H1 (cell line): ENCODE measurements at regions not wholly inside any gene's neighbourhood (a gene's known extent, or its start where the extent isn't known, plus 50 kb on each side); places are given as distances from the start of the nearest gene placed in this dataset.

Experiments
- BRCA1 ChIP-seq: IDR thresholded peaks from 2 replicates; pipeline ENCODE4 v1.6.1; 2012; ENCODE audit warnings: low read depth, low read length, improper control_type of control experiment
- CBX8 ChIP-seq: fragments of 300-800, 300-1000 bp; sonication (generic); IDR thresholded peaks from 2 replicates; pipeline ENCODE4 v1.7.1; 2016; ENCODE audit warnings: low read depth, low read length, borderline replicate concordance
- CEBPB ChIP-seq: IDR thresholded peaks from 2 replicates; pipeline ENCODE4 v1.6.1; 2012; ENCODE audit warnings: low read depth, low read length
- CHD7 ChIP-seq: fragments of 300-600 bp; sonication (generic); IDR thresholded peaks from 2 replicates; pipeline ENCODE4 v1.7.1; 2012; ENCODE audit warnings: low read length, moderate library complexity, mild to moderate bottlenecking, inconsistent platforms; ENCODE audit not compliant: insufficient replicate concordance
- CREB1 ChIP-seq: IDR thresholded peaks from 2 replicates; pipeline ENCODE4 v1.6.1; 2012; ENCODE audit warnings: inconsistent platforms
- EZH2 ChIP-seq: fragments of 200-600 bp; sonication (generic); IDR thresholded peaks from 2 replicates; pipeline ENCODE4 v1.7.1; 2012; ENCODE audit warnings: low read depth, mild to moderate bottlenecking, moderate library complexity, low read length, inconsistent platforms; ENCODE audit not compliant: severe bottlenecking
- PHF8 ChIP-seq: fragments of 200-600 bp; sonication (generic); conservative IDR thresholded peaks from 2 replicates; pipeline ENCODE4 v1.7.1; 2012; ENCODE audit warnings: low read depth, mild to moderate bottlenecking, inconsistent platforms, low read length, moderate library complexity
- POLR2AphosphoS5 ChIP-seq: IDR thresholded peaks from 2 replicates; pipeline ENCODE4 v1.6.1; 2011; ENCODE audit warnings: low read depth, low read length
- SP1 ChIP-seq: IDR thresholded peaks from 2 replicates; pipeline ENCODE4 v1.6.1; 2011; ENCODE audit warnings: low read depth, low read length
- TCF12 ChIP-seq: IDR thresholded peaks from 2 replicates; pipeline ENCODE4 v1.6.1; 2011; ENCODE audit warnings: low read depth, mild to moderate bottlenecking, low read length
- YY1 ChIP-seq: IDR thresholded peaks from 2 replicates; pipeline ENCODE4 v1.6.1; 2011; ENCODE audit warnings: low read depth, mild to moderate bottlenecking, low read length

- TF ChIP-seq CHD7 (no peak), YY1 (no peak), CEBPB (no peak), PHF8 (no peak), BRCA1 (no peak), TCF12 (no peak), CBX8 (no peak), SP1 (no peak), EZH2 (no peak), POLR2AphosphoS5 (no peak), CREB1 (no peak)
Measured at GRCh38 chr5:105963696-105964255, 1707.0 kb downstream of the EFNA5 start (continued).
